HL-60 (cell line): ENCODE measurements at regions not wholly inside any gene's neighbourhood (a gene's known extent, or its start where the extent isn't known, plus 50 kb on each side); places are given as distances from the start of the nearest gene placed in this dataset.
"Not testable (repeated sequence)": the region's sequence is repeated elsewhere in the genome, so short reads cannot be mapped to it uniquely, and the experiment has no call there.

Experiments used
- DNase-seq, 2 experiments: peaks; one replicate each; pipeline ENCODE4 v3.0.0-alpha.2; 2010 to 2020; ENCODE audit warnings: low read depth in 1 of 2, low spot score in 1 of 2
- H3K27ac ChIP-seq: fragments of 250-450 bp; sonication (Bioruptor Pico); replicated peaks from 2 replicates; pipeline ENCODE4 v1.5.1; 2020; ENCODE audit warnings: mild to moderate bottlenecking, moderate library complexity
- H3K27me3 ChIP-seq: fragments of 250-450 bp; sonication (Bioruptor Pico); 2 replicates; pipeline ENCODE4 v1.5.1; 2021; ENCODE audit warnings: mild to moderate bottlenecking, moderate library complexity; ENCODE audit not compliant: insufficient read depth, poor library complexity, severe bottlenecking
- H3K4me3 ChIP-seq: replicated peaks from 2 replicates; pipeline ENCODE4 v1.5.1; 2011; ENCODE audit warnings: mild to moderate bottlenecking, control low read depth, low read length; ENCODE audit not compliant: insufficient read depth
- GABPA ChIP-seq: IDR thresholded peaks from 2 replicates; pipeline ENCODE4 v1.6.1; 2012; ENCODE audit warnings: low read depth
- POLR2AphosphoS5 ChIP-seq: IDR thresholded peaks from 2 replicates; pipeline ENCODE4 v1.6.1; 2012; ENCODE audit warnings: low read depth
- SPI1 ChIP-seq: IDR thresholded peaks from 2 replicates; pipeline ENCODE4 v1.6.1; 2012; ENCODE audit warnings: low read depth, mild to moderate bottlenecking, borderline replicate concordance
- TF ChIP-seq, protein P1 (sequence below): IDR thresholded peaks from 2 replicates; pipeline ENCODE4 v1.6.1; 2012; ENCODE audit warnings: low read depth; ENCODE audit not compliant: insufficient replicate concordance
- TF ChIP-seq, protein P2 (sequence below): IDR thresholded peaks from one replicate; pipeline ENCODE4 v1.5.1; 2011; ENCODE audit warnings: low read length, control low read depth, inconsistent platforms; ENCODE audit not compliant: insufficient read depth

DNA sequence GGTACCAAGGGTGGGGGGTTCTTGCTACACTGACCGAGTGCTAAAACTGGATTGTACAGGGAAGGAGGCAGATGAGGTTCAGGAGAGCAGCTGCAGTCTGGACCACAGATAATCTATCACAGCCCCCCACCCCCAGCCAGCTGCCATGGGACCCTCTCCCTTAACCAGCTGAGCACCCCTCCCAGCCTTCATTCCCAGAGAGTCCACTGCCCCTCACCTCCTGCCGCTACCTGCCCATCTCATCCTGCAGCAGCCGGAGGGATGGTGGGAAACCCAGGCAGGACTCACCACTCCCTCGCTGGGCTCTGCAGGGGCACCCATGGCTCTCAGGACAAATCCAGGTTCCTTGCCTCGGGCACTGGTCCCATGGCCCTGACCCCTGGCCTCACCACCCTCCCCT lies 66.7 kb downstream of the MRPL36 start:
- no peak overlapping the region for H3K27ac ChIP-seq
- TF ChIP-seq SPI1 (no peak), GABPA (no peak), POLR2AphosphoS5 (no peak)
- TF ChIP-seq, protein P1, sequence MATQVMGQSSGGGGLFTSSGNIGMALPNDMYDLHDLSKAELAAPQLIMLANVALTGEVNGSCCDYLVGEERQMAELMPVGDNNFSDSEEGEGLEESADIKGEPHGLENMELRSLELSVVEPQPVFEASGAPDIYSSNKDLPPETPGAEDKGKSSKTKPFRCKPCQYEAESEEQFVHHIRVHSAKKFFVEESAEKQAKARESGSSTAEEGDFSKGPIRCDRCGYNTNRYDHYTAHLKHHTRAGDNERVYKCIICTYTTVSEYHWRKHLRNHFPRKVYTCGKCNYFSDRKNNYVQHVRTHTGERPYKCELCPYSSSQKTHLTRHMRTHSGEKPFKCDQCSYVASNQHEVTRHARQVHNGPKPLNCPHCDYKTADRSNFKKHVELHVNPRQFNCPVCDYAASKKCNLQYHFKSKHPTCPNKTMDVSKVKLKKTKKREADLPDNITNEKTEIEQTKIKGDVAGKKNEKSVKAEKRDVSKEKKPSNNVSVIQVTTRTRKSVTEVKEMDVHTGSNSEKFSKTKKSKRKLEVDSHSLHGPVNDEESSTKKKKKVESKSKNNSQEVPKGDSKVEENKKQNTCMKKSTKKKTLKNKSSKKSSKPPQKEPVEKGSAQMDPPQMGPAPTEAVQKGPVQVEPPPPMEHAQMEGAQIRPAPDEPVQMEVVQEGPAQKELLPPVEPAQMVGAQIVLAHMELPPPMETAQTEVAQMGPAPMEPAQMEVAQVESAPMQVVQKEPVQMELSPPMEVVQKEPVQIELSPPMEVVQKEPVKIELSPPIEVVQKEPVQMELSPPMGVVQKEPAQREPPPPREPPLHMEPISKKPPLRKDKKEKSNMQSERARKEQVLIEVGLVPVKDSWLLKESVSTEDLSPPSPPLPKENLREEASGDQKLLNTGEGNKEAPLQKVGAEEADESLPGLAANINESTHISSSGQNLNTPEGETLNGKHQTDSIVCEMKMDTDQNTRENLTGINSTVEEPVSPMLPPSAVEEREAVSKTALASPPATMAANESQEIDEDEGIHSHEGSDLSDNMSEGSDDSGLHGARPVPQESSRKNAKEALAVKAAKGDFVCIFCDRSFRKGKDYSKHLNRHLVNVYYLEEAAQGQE, result no peak
- TF ChIP-seq, protein P2, sequence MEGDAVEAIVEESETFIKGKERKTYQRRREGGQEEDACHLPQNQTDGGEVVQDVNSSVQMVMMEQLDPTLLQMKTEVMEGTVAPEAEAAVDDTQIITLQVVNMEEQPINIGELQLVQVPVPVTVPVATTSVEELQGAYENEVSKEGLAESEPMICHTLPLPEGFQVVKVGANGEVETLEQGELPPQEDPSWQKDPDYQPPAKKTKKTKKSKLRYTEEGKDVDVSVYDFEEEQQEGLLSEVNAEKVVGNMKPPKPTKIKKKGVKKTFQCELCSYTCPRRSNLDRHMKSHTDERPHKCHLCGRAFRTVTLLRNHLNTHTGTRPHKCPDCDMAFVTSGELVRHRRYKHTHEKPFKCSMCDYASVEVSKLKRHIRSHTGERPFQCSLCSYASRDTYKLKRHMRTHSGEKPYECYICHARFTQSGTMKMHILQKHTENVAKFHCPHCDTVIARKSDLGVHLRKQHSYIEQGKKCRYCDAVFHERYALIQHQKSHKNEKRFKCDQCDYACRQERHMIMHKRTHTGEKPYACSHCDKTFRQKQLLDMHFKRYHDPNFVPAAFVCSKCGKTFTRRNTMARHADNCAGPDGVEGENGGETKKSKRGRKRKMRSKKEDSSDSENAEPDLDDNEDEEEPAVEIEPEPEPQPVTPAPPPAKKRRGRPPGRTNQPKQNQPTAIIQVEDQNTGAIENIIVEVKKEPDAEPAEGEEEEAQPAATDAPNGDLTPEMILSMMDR, result no peak
- no peak overlapping the region for H3K4me3 ChIP-seq
- no peaks in the 10 kb centered on the region for H3K27me3 ChIP-seq
- no peak for DNase-seq

DNA sequence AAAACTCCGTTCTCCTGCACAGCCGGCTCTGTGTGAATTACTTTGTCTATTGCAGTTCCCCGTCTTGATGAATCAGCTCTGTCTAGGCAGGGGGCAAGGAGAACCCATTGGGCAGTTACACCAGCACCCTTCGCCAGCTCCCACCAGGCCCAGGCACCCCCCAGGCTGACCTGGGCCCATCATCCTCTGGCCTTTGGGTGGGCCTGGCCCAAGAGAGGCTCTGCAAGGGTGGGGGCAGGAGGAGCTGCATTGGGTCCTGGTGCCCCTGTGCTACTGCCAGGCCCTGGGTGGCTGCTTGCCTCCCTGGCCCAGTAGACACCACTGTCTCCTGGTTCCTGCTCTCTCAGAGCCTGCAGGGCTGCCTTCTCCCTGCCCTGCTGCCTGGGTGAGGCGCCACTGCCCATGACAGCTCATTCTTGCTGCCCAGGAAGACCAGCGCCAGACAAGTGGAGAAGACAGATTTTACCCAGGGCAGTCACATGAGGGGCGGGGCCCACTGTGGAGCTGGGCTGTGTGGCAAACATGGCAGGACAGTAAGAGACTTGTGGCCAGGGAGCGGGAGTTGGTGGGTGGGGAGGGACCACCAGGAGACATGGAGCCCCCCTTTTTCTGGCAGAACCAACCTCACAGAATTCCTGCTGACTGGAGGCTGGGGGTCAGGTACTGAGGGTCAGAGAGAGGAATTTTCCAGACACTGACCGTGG lies 67.2 kb downstream of the MRPL36 start:
- Histone ChIP-seq H3K4me3 (no peak overlapping the region), H3K27ac (no peak overlapping the region)

DNA sequence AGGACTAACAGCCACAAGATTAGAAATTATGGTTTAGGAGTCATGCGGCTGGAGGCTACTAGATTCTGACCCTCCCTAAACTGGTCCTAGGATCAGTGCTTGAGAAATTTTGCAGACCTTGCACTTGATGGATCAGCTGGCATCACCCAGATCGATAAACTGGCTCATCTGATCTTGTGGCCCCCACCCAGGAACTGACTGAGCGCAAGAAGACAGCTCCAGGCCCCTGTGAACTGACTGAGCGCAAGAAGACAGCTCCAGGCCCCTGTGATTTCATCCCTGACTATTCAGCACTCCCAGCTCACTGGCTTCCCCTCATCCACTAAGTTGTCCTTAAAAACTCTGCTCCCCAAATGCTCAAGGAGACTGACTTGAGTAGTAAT lies 67.8 kb downstream of the MRPL36 start:
- H3K4me3 ChIP-seq, H3K27me3 ChIP-seq, H3K27ac ChIP-seq, DNase-seq: not testable (repeated sequence)

More for the DNA sequence above, 67.2 kb downstream of the MRPL36 start:
- no peaks in the 10 kb centered on the region for H3K27me3 ChIP-seq
- DNase-seq, result no peak
- TF ChIP-seq, protein P2, result no peak
- TF ChIP-seq, protein P1, result no peak
- no peak for TF ChIP-seq POLR2AphosphoS5
- TF ChIP-seq GABPA, result no peak
- TF ChIP-seq SPI1, result no peak

DNA sequence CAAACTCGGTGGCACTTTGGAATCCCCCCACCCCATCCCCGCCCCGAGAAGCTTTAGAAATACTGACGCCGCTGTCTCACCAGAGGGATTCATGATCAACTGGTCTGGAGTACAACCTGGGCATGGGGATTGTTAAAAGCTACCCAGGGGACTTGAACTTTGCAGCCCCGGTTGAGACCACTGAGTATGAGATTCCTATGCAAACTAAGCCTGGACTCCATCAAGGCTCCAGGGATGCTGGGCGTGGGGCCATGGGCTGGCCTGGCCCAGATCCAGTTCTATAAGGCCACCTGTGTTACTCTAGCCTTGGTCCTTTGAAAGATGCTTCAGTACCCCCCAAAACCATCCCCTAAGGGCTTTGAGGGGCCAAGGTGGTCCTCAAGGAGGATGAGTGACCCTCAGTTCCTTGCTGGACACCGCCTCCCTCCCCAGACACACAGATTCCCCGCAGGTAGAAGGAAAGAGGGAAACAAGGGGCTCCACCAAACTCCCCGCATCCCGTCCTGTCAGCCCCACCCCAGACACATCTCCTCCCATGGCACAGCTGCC lies 68.5 kb downstream of the MRPL36 start:
- no peak overlapping the region for H3K27ac ChIP-seq
- no peak for DNase-seq
- no peaks in the 10 kb centered on the region for H3K27me3 ChIP-seq

DNA sequence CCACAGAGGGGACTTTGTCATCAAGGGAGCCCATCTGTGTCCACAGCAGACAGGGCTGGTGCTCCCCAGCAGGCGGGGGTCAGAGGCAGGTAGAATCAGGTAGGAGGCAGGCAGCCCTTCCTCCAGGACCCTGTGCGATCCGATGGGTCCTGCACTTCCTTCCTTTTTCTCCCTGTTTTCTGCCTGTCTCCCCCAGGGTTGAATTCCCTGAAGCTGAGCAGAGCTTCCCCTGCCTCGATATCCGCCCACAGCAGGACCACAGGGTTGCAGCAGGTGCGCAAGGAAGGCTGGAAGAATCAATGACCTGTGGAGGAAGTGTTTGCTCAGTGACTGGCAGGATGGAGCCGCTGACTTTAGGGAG lies 69.2 kb downstream of the MRPL36 start:
- TF ChIP-seq GABPA (no peak), POLR2AphosphoS5 (no peak), SPI1 (no peak)
- TF ChIP-seq, protein P1, result no peak
- TF ChIP-seq, protein P2, result no peak
- H3K27me3 ChIP-seq, result no peaks in the 10 kb centered on the region

More for the DNA sequence above, 68.5 kb downstream of the MRPL36 start:
- H3K4me3 ChIP-seq, result no peak overlapping the region
- no peak for TF ChIP-seq POLR2AphosphoS5

More for the DNA sequence above, 69.2 kb downstream of the MRPL36 start:
- Histone ChIP-seq H3K27ac (no peak overlapping the region), H3K4me3 (no peak overlapping the region)
- no peak for DNase-seq
